NT2/D1 (cell line): ENCODE measurements at regions not wholly inside any gene's neighbourhood (a gene's known extent, or its start where the extent isn't known, plus 50 kb on each side); places are given as distances from the start of the nearest gene placed in this dataset.

Experiments used
- DNase-seq: peaks from one replicate; pipeline ENCODE4 v3.0.0-alpha.2; 2011; ENCODE audit warnings: low read depth, low spot score
- H3K27me3 ChIP-seq: 2 replicates; pipeline ENCODE4 v1.6.0; 2011; ENCODE audit warnings: mild to moderate bottlenecking; ENCODE audit not compliant: insufficient read length, insufficient read depth
- H3K36me3 ChIP-seq: 2 replicates; pipeline ENCODE4 v1.6.1; 2011; ENCODE audit warnings: mild to moderate bottlenecking, low read length, mixed read lengths; ENCODE audit not compliant: insufficient read depth, insufficient read length
- H3K4me1 ChIP-seq: 2 replicates; pipeline ENCODE4 v1.5.1; 2011; ENCODE audit not compliant: insufficient read depth, insufficient read length
- H3K4me3 ChIP-seq: 2 replicates; pipeline ENCODE4 v1.5.1; 2011; ENCODE audit warnings: low read depth; ENCODE audit not compliant: insufficient read length
- H3K9ac ChIP-seq: 2 replicates; pipeline ENCODE4 v1.6.0; 2011; ENCODE audit warnings: low read depth; ENCODE audit not compliant: insufficient read length
- H3K9me3 ChIP-seq: 2 replicates; pipeline ENCODE4 v1.5.1; 2011; ENCODE audit warnings: mild to moderate bottlenecking, low read length; ENCODE audit not compliant: insufficient read depth
- SUZ12 ChIP-seq: IDR thresholded peaks from 2 replicates; pipeline ENCODE4 v1.6.1; 2011; ENCODE audit not compliant: insufficient read length, insufficient read depth; ENCODE audit errors: extremely low read depth
- YY1 ChIP-seq: IDR thresholded peaks from 2 replicates; pipeline ENCODE4 v1.6.1; 2011; ENCODE audit not compliant: insufficient read length, insufficient read depth
- ZNF274 ChIP-seq: IDR thresholded peaks from 2 replicates; pipeline ENCODE4 v1.6.1; 2011; ENCODE audit warnings: mild to moderate bottlenecking, low read depth, low read length

GRCh38 chr5:27978322-27978721 lies 939.9 kb upstream of the CDH9 start:
- H3K27me3 ChIP-seq, result no peaks in the 10 kb centered on the region
- no peak overlapping the region for H3K9ac ChIP-seq
- no peaks in the 10 kb centered on the region for H3K4me1 ChIP-seq
- no peak for DNase-seq
- H3K36me3 ChIP-seq, result no peaks in the 10 kb centered on the region
- H3K4me3 ChIP-seq, result no peak overlapping the region
- no peaks in the 10 kb centered on the region; the same call in 1 of the 2 replicates for H3K9me3 ChIP-seq
- TF ChIP-seq YY1 (no peak), ZNF274 (no peak)

DNA sequence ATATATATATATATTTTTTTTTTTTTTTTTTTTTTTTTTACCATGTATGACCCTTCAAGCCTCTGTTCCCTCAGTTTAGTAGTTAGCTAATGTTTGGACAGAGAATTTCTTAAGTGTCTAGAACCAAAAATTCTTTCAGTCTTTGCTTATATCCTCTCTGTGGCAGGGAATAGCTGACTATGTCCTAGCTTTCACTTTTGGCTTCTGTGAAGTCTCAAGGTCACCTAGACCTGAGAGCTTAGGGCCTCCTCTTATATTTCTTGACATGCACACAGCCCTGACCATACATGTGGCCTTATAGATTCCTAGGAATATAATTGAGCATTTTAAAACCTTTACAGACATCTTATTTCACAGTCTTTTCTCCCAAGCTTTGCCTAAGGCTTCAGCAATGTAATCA lies 930.8 kb upstream of the CDH9 start:
- no peaks in the 10 kb centered on the region for H3K4me1 ChIP-seq
- peaks cover 8% of the 10 kb centered on the region for H3K9me3 ChIP-seq
- H3K4me3 ChIP-seq, result no peak overlapping the region
- no peak for TF ChIP-seq SUZ12
- TF ChIP-seq ZNF274, result no peak
- TF ChIP-seq YY1, result no peak
- no peaks in the 10 kb centered on the region for H3K27me3 ChIP-seq
- no peak overlapping the region for H3K9ac ChIP-seq
- no peaks in the 10 kb centered on the region for H3K36me3 ChIP-seq
- DNase-seq, result no peak

- Histone ChIP-seq H3K4me3 (no peak overlapping the region), H3K27me3 (no peaks in the 10 kb centered on the region), H3K4me1 (no peaks in the 10 kb centered on the region), H3K9ac (no peak overlapping the region), H3K36me3 (no peaks in the 10 kb centered on the region), H3K9me3 (peaks cover 8% of the 10 kb centered on the region)
- DNase-seq, result no peak
- TF ChIP-seq ZNF274, result no peak
- TF ChIP-seq SUZ12, result no peak
- TF ChIP-seq YY1, result no peak
Measured at GRCh38 chr5:27963050-27963783, 924.8 kb upstream of the CDH9 start.

DNA sequence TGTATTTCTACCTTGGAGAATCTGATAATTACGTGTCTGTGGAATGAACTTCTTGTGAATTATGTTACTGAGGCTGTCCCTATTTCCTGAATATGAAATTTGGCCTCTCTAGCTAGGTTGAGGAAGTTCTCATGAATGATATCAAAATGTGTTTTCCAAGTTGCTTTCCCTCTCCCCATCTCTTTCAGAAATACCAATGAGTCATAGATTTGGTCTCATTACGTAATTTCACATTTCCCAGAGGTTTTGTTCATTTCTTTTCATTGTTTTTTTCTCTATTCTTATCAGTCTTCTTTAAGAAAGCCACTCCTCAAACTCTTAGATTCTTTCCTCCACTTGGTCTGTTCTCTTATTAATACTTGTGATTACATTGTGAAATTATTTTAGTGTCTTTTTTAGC lies 923.8 kb upstream of the CDH9 start:
- no peak overlapping the region for H3K9ac ChIP-seq
- DNase-seq, result no peak
- H3K4me1 ChIP-seq, result no peaks in the 10 kb centered on the region
- TF ChIP-seq SUZ12 (no peak), YY1 (no peak), ZNF274 (no peak)
- no peaks in the 10 kb centered on the region for H3K27me3 ChIP-seq
- peaks cover 8% of the 10 kb centered on the region for H3K9me3 ChIP-seq
- H3K36me3 ChIP-seq, result no peaks in the 10 kb centered on the region
- H3K4me3 ChIP-seq, result no peak overlapping the region

DNA sequence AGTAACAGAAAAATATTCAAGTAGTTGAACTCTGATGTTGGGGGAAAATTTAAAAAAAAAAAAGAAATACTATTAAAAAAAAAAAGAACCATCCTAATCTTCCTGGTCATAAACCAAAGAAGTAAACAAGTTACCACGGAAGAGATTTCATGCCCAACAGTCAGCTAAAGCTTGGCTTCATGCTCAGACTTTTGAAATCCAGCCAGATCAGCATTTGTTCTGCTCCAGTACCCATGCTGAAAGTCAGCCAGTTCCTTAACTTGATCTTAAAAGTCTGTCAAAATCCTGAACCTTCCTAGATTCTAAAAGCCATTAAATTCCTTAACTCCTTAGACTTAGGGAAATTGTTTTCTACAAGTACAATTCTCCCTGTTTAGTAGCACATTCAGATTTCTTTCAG lies 908.7 kb upstream of the CDH9 start:
- DNase-seq, result no peak
- no peak overlapping the region for H3K9ac ChIP-seq
- no peak for TF ChIP-seq ZNF274
- no peak for TF ChIP-seq YY1
- no peak for TF ChIP-seq SUZ12
- H3K9me3 ChIP-seq, result no peaks in the 10 kb centered on the region
- no peaks in the 10 kb centered on the region for H3K4me1 ChIP-seq
- no peak overlapping the region for H3K4me3 ChIP-seq
- no peaks in the 10 kb centered on the region for H3K36me3 ChIP-seq
- H3K27me3 ChIP-seq, result no peaks in the 10 kb centered on the region

- no peaks in the 10 kb centered on the region for H3K36me3 ChIP-seq
- no peaks in the 10 kb centered on the region for H3K9me3 ChIP-seq
- no peaks in the 10 kb centered on the region for H3K4me1 ChIP-seq
- no peak overlapping the region for H3K9ac ChIP-seq
- H3K27me3 ChIP-seq, result no peaks in the 10 kb centered on the region
- TF ChIP-seq YY1 (no peak), SUZ12 (no peak), ZNF274 (no peak)
- DNase-seq, result no peak
- H3K4me3 ChIP-seq, result no peak overlapping the region
Measured at GRCh38 chr5:27944471-27944870, 906.1 kb upstream of the CDH9 start.

DNA sequence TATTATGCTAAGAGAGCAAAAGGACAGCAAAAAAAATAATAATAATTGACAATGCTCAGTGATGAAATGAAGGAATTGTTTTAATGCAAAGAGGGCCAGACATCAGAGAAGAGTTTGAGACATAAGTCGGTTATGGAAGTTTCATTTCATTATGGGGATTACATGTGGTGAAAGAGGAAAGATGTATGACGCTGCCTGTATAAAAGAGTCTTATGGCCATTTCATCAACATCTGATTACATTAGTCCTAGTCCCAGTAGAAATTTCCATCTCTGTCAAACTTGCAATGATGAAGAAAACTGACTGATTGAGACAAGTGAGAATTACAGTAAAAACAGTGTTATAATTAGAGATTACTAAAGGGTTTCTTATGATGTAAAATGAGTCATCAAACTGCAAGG lies 900.6 kb upstream of the CDH9 start:
- Histone ChIP-seq H3K27me3 (no peaks in the 10 kb centered on the region), H3K9ac (no peak overlapping the region), H3K4me1 (no peaks in the 10 kb centered on the region), H3K36me3 (no peaks in the 10 kb centered on the region), H3K4me3 (no peak overlapping the region), H3K9me3 (no peaks in the 10 kb centered on the region)
- TF ChIP-seq YY1 (no peak), ZNF274 (no peak), SUZ12 (no peak)
- DNase-seq, result no peak

- Histone ChIP-seq H3K9me3 (no peaks in the 10 kb centered on the region), H3K9ac (no peak overlapping the region), H3K36me3 (no peaks in the 10 kb centered on the region), H3K27me3 (no peaks in the 10 kb centered on the region), H3K4me3 (no peak overlapping the region), H3K4me1 (no peaks in the 10 kb centered on the region)
- DNase-seq, result no peak
- no peak for TF ChIP-seq YY1
- no peak for TF ChIP-seq ZNF274
- no peak for TF ChIP-seq SUZ12
Measured at GRCh38 chr5:27928060-27928459, 889.7 kb upstream of the CDH9 start.
